HFF-Myc (cell line): ENCODE measurements at regions not wholly inside any gene's neighbourhood (a gene's known extent, or its start where the extent isn't known, plus 50 kb on each side); places are given as distances from the start of the nearest gene placed in this dataset.
"Not testable (repeated sequence)": the region's sequence is repeated elsewhere in the genome, so short reads cannot be mapped to it uniquely, and the experiment has no call there.

ENCODE experiments used
- DNase-seq: peaks from one replicate; pipeline ENCODE4 v3.0.0-alpha.2; 2011; ENCODE audit warnings: low read depth; ENCODE audit errors: extremely low read depth
- H3K4me3 ChIP-seq: replicated peaks from 2 replicates; pipeline ENCODE4 v1.5.1; 2011; ENCODE audit warnings: low read depth, mild to moderate bottlenecking, control low read depth, low read length
- CTCF ChIP-seq: IDR thresholded peaks from 2 replicates; pipeline ENCODE4 v1.5.1; 2012; ENCODE audit warnings: mild to moderate bottlenecking, low read depth, low read length, control low read depth; ENCODE audit errors: missing control alignments

GRCh38 chr4:20196476-20196875 is 55.2 kb upstream of the SLIT2 start:
- DNase-seq = no peak
- no peak overlapping the region for H3K4me3 ChIP-seq
- TF ChIP-seq CTCF = no peak

- DNase-seq = peak; percentile 64
- H3K4me3 ChIP-seq = no peak overlapping the region
- TF ChIP-seq CTCF = no peak
Measured at GRCh38 chr4:20195071-20195885, 56.4 kb upstream of the SLIT2 start.

GRCh38 chr4:20194123-20195013 is 57.3 kb upstream of the SLIT2 start:
- DNase-seq = peak; percentile 52
- no peak overlapping the region for H3K4me3 ChIP-seq
- TF ChIP-seq CTCF = no peak

- no peak overlapping the region for H3K4me3 ChIP-seq
- peak; percentile 11 for DNase-seq
- TF ChIP-seq CTCF = no peak
Measured at GRCh38 chr4:20193141-20193936, 58.4 kb upstream of the SLIT2 start.

- no peak overlapping the region for H3K4me3 ChIP-seq
- peak; percentile 1 for DNase-seq
- no peak for TF ChIP-seq CTCF
Measured at GRCh38 chr4:20192736-20193135, 59.0 kb upstream of the SLIT2 start.

- H3K4me3 ChIP-seq = no peak overlapping the region
- DNase-seq = no peak
- TF ChIP-seq CTCF = no peak
Measured at GRCh38 chr4:20185103-20185502, 66.6 kb upstream of the SLIT2 start.

GRCh38 chr4:20183131-20183530 is 68.6 kb upstream of the SLIT2 start:
- DNase-seq, H3K4me3 ChIP-seq: not testable (repeated sequence)
